Epithelial cell of prostate (primary cell): ENCODE measurements at regions not wholly inside any gene's neighbourhood (a gene's known extent, or its start where the extent isn't known, plus 50 kb on each side); places are given as distances from the start of the nearest gene placed in this dataset.
"Not testable (repeated sequence)": the region's sequence is repeated elsewhere in the genome, so short reads cannot be mapped to it uniquely, and the experiment has no call there.

Source experiments
- DNase-seq: peaks from one replicate; pipeline ENCODE4 v3.0.0-alpha.2; 2011; ENCODE audit warnings: low read depth, low spot score
- H3K27ac ChIP-seq: fragments of 450-650 bp; 2 replicates; pipeline ENCODE4 v1.5.1; 2017; ENCODE audit warnings: mild to moderate bottlenecking

DNA sequence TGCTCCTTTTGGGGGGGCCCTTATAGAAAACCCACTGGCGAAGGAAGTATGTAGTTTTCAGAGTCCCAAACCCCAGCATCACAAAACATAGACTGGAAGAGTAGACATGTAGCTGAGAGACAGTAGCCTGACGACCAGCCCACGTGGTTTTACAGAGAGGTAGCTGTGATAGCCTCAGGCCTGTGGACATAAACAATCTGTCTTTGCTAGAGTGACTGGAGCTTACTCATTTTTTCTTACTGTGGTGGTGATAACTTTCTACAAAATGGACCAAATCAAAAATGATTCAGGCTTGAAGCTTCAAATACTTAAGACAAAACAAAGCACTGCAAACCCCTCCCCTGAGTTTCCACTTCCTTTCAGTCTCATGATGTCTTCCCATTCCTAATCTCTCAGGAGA is 497.0 kb downstream of the RWDD3 start:
- peak; percentile 61 for DNase-seq
- H3K27ac ChIP-seq = peak overlapping the region; percentile 60

DNA sequence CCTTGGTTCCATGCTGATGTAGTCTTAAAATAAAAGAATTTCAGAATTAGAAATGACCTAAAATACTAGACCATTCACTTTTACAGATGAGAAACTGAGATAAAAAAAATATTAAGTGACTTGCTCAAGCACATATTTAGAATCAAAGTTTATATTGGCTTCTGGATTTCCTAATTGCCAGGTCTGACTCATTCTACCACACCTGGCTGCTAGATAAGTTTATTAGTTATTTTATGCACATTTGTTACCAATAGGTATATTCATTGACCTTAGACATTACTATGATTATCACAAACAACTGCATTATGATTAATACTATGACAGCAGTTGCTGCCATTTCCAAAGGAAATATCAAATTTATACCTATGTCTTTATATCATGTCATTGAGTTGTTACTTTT is 497.5 kb downstream of the RWDD3 start:
- DNase-seq = peak; percentile 10
- peak overlapping the region; percentile 60 for H3K27ac ChIP-seq

DNA sequence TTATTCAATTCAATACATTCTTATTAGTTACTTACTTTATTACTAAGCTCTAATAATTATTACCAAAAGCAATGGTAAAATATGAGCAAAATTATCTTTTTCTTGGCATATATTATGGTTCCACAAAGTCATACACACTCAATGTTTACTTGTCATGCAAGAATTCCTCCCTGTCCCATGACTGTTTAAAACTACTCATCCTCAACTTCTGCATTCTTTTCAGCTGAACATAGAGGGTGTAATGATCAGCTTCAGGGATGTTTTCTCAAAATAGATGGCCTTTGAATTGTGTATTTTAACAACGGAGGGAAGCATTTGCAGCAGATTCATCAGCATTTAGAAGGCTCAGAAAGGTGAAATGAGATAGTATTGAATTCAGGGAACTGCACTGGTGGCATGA is 499.0 kb downstream of the RWDD3 start:
- no peak overlapping the region for H3K27ac ChIP-seq
- no peak for DNase-seq

DNA sequence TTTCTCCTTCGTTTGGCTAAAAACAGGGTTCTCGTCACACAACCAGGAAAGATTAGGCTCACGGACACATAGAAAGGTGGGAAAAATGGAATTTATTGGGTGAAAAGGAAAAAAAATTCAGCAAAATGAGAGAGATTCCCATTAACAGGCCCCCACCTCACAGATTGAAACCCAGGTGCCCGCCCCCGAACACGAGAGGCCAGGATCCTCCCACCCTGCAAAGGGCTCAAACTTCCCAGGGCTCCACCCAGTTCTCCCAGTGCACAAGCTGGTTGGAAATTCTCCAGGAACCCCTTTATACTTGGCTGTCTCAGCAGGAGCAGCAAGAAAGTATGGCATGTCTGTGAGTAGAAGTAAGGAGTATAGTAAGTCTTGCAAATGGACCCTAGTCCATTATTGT is 499.7 kb downstream of the RWDD3 start:
- H3K27ac ChIP-seq = no peak overlapping the region
- no peak for DNase-seq

DNA sequence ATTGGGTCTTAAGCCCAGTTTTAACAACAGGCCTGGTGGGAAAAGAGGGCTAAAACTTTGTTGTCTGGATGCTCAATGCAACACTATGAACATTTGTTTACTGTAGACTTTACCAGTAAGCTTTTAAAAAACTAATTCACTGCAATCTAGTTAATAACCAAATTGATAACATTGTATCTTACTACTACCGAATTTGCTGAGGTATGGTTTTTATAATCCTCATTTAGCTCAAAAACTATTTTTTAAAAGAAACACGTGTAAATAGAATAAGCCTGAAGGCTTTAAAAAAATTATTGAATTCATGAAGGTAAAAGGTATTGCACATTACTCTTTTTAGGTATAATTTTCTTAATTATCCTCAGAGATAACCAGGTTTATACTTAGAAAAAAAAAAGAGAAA is 500.6 kb downstream of the RWDD3 start:
- DNase-seq = no peak
- no peak overlapping the region for H3K27ac ChIP-seq

DNA sequence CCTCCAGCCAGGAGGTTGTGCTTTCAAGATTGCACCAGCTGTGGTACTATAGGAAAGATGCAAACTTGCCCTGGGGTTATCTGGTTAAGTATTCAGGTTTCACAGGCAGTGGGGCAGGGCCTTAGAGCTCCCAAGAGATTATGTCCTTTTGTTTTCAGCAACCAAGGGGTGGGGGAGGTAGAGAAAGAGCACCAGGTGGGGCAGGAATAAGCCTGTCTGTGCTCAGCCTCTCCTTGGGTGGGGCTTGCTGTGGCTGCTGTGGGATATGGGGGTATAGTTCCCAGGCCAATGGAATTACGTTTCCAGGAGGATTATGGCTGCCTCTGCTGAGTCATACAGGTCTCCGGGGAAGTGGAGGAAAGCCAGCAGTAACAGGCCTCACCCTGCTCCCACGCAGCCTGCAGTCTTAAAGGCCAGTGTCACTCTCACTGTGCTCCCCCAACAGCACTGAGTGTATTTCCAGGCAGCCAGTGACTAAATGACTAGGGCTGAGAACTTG is 508.6 kb downstream of the RWDD3 start:
- peak overlapping the region; percentile 61 for H3K27ac ChIP-seq
- DNase-seq = peak; percentile 93

DNA sequence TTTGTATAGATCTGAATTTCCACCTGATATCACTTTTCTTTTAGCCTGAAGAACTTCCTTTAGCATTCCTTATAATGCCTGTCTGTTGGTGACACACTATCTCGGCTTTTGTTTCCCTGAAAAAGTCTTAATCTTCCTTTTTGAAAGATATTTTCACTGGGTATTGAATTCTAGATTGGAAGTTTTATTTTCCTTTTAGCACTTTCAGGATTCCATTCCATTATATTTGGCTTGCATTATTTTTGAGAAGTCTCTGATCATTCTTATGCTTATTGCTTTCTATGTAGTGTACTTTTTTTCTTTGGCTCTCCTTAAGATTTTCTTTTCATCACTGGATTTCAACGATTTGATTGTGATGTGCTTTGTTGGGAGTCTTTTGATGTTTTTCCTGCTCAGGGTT is 510.7 kb downstream of the RWDD3 start:
- H3K27ac ChIP-seq = no peak overlapping the region
- DNase-seq = no peak

DNA sequence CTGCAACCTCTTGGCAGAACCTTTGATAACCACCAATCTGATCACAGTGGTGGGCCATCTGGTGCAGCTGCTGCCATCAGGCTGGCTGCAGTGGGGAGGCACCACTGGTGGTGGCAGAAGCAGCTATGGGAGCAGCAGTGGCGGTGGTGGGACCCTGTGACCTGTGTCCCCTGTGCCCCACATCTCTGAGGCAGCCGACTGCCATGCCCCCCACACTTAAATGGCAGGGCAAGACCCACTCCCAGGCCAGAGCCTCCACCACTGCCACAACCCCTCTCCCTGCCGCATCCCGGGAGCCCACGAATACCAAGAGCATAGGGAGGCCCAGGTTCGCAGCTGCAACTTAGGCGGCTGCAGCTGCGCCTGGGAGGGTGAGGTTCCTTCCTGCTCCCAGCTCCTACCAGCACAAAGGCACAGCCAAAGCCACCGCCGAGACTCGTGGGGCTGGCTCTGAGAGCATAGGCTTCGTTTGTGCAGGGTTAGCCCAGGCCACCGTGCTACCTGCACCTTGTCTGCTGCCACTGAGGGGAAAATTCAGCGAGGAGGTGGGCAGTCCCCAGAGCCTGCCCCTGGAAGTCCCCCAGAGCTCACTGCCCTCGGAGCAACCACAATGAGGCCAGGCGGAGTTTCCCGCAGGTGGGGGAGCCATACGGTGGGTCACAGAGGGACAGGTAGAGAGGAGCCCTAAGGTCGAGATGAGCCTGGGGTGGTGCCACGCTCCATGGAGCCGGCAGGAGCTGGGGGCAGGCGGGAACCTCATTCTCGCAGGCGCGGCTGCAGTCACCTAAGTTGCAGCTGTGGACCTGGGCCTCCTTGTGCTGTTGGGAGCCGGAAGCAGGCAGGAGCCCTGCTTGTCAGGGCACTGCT is 518.7 kb downstream of the RWDD3 start:
- H3K27ac ChIP-seq = no peak overlapping the region
- no peak for DNase-seq

DNA sequence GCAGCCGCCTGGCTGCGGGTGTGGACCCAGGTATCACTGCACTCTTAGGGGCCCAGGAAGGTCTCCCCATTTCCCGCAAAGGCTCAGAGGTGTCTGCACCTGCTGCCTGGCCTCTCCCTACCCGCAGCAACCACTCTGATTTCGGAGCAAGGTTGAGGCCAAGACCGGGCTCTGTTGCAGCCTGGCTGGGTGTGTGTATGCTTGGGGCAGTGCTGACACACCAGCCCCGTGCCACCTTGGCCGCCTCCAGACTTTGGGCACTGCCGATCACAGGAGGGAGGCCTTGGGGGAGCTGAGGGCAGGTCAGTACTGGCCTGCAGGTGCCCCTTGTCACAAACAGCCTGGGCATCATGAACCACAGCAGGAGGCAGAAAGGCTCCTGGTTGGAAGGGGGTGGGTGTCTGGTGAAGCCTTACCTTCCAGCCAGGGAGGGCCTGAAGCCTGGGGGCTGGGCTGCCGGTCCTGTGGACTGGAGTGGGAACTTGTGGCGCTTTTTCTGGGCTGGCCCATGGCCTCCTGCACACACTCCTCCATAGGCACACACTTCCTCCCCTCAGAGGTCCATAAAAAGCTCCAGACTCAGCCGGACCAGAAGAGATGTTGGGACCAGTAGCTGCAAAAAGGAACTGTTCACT is 519.5 kb downstream of the RWDD3 start:
- H3K27ac ChIP-seq = no peak overlapping the region
- DNase-seq = no peak

DNA sequence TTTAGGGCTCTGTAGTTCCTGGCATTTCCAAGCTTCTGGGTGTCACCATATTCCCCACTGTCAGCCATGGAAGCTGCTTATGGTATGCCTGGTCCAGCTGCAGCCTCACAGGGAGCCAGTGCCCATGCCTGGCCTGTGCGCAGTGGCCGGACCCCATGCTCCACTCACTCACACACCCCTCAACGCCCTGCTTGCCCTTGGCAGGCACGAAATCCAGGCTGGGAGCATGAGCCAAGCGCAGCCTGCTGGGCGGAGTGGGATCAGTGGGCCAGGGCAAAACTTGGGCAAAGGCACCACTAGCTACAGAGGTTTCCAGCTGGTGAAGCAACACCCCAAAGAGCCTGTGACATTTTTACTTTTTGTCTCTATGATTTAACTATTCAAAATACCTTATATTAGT is 520.4 kb downstream of the RWDD3 start:
- no peak overlapping the region for H3K27ac ChIP-seq
- DNase-seq = no peak

DNA sequence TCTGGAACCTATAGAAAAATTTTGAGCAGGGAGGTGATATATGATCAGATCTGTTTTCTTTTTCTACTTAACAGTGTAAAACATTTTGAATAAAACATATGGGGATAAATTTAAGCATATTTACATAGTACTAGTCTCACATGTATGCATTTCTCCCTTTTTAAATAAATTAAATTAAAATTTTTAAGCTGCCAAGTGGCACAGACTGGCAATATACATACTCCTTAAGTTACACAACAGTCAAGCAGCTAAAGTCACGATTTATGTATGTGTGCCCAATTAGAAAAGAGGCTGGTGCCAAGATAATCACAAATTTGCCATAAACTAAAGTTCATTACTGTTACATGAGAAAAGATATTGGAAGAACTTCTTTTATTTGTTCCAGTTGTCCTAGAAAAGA is 532.0 kb downstream of the RWDD3 start:
- no peak for DNase-seq

DNA sequence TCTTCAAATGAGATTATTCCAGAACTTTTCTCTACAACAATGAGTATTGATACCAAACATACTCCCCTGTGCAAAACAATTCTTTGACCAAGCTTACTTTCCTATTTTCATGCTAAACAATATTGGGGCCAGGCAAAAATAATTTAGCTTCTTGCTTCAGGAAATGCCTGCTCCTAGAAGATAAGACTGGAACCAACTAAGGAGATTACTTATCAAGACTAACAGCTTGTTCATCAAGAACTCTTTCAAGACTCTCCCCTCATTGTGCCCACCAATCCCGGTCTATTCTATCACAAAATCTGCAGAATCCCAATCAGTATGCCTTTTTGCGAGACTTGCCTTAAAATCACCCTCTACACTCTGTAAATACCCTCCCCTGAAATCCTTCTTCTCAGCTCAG is 536.6 kb downstream of the RWDD3 start:
- H3K27ac ChIP-seq = no peak overlapping the region
- DNase-seq = no peak

More for the DNA sequence above, 532.0 kb downstream of the RWDD3 start:
- no peak overlapping the region for H3K27ac ChIP-seq

DNA sequence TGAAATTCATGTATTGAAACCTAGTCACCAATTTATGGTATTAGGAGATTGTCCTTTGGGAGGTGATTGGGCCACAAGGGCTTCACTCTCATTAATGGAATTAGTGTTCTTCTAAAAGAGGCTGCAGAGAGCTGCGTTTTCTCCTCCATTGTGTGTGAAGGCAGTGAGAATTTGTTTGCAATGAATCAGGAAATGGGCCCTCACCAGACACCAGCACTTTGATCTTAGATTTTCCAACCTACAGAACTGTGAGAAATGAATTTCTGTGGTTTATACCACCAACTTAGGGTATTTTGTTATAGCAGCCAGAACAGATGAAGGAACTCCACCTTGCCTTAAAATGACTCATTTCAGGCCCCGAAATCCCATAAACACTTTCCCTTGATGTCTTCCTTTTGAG is 544.2 kb downstream of the RWDD3 start:
- no peak for DNase-seq
- H3K27ac ChIP-seq = no peak overlapping the region

DNA sequence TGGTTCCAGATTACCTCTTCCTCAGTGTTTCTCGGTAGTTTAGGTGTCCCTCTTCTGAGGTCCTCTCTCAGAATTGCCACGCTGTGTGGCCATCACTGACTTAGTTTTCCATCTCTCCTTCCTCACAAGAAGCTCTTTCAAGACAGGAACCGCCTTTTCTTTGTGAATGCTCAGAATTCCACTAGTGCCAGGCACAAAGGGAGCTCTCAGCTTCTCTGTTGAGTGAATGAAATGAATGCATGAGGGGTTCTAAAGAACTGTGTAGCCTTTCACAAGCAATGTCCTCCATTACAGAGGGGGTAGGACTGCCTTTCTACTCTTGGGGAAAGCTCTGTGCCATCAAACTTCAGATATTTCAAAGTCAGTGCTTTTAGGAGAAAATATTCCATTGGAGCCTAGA is 546.8 kb downstream of the RWDD3 start:
- no peak for DNase-seq
- H3K27ac ChIP-seq = no peak overlapping the region

DNA sequence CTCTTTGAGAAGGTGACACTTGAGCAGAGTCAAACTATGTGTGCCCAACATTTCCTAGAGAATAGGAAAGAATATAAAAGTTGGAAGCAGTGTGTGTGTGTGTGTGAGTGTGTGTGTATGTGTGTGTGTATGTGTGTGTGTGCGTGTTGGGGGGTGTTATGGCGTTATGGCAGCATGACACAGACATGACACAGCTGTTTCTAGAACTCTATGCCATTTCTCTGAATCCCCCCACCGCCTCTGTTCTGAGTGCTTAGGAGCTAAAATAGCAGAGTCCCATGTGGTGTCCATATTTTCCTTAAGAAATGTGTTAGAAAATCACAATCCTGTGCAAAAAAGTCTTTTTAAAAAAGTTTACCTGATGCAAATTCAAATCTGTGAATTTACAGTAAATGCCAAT is 556.1 kb downstream of the RWDD3 start:
- DNase-seq = no peak
- H3K27ac ChIP-seq = no peak overlapping the region

DNA sequence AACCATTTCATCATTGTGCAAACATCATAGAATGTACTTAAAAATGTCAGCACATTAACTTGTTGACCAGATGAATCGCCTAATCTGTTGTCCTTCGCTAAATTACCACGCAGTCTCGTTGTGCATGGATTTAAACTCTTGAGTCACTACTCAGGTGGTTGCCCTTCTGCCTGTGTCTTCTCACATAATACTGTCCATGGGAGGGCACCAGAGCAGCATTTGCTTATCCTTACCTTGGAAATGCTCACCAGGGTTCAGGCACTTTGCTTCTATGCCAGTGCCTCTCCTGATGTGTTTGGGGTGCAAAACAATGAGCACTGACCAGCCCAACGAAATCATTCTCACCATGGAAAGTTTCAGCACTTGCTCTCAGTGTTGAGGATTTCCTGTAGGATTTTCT is 559.9 kb downstream of the RWDD3 start:
- H3K27ac ChIP-seq = no peak overlapping the region
- no peak for DNase-seq

DNA sequence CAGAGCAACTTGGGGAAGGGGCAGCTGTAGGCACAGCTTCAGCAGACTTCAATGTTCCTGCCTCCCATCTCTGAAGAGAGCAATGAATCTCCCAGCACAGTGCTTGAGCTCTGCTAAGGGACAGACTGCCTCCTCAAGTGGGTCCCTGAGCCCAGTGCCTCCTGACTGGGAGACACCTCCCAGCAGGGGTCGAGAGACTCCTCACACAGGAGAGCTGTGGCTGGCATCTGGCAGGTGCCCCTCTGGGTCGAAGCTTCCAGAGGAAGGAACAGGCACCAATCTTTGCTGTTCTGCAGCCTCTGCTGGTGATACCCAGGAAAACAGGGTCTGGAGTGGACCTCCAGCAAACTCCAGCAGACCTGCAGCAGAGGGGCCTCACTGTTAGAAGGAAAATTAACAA is 563.8 kb downstream of the RWDD3 start:
- H3K27ac ChIP-seq, DNase-seq: not testable (repeated sequence)

DNA sequence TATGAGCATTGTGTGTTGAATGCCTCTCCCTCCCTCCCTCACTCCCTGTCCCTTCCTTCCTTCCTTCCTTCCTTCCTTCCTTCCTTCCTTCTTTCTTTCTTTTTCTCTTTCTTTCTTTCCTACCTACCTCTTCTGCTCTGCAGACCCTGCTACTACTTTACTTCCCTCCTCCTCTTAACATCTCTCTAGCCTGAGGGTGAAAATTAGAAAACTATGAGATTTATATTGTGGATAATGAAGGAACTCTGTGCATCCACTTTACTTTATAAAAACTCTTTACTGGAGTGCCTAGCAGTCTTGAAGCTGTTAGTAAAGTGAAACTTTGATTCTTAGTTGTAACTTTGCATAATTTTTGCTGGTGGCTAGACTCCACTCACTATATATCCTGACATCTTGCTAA is 572.2 kb downstream of the RWDD3 start:
- no peak overlapping the region for H3K27ac ChIP-seq
- no peak for DNase-seq

DNA sequence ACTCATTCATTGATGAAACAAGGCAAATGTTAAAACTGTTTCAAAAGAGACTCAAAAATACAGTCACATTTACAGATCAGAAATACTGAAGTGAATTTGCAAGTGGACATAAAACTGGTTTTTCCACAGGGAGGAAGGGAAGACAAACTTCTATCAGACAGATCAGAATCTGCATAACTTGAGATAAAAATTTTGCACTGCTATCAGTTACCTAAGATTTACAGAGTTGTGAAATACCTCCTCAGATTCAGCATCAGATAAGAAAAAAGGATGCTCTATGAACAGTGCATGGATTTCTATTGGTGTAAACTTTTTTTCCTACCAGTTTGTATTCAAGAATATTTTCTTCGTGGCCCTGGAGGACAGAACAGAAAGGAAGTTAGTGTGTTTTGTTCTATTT is 575.4 kb downstream of the RWDD3 start:
- no peak for DNase-seq
- no peak overlapping the region for H3K27ac ChIP-seq

DNA sequence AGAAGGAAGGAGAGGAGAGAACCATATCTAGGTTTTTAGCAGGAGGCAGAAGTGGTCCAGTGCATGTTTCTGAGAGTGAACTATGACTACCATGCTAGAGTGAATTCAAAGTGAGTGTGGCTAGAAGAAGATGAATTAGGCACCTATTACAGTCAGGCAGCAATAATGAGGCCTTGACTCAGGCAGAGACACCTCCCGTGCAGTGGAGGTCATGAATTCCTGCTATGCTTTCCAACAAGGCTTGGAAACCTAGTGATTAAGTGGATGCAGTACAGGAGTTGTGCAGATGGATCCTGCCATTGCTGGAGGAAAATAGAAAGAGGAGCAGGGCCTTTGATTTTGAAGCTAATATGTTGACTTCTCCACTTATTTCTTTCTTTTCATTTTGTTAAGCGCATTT is 581.5 kb downstream of the RWDD3 start:
- no peak for DNase-seq
- no peak overlapping the region for H3K27ac ChIP-seq

DNA sequence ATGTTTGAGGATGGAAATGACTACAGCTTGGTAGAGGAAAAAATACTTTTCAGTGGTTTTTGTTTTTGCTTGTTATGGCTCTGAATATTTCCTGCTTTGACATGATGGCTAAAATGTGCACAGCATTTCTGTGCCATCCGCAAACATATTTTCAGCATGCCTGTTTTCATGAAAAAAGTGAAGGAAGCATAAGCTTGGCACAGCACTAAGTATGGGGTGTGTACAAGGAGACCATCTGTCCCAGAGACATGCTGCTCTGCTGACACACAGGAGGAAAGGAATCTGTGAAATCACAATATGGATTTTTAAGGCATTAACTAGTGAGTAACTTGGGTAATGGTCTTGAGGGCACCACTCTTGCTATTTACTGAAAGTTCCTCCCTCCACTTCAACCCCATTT is 595.5 kb downstream of the RWDD3 start:
- no peak overlapping the region for H3K27ac ChIP-seq
- DNase-seq = no peak

DNA sequence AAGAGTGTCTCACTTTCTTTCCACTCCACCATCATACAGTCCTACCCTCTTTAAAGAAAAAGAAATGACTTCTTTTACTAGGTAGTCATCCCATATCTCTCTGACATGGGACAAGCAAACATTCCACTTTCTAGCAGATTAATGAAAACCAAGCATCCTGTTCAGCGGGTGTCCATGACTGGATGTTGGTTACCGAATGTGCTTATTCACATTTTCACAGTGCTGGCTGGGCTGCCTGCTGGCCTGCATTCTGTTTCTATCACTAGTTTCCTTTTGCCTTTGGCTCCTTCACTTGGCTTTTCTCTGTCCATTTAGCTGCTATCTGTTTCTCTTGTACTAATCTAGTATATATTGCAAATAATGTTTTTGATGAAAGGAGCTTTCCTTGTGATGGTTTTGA is 598.4 kb downstream of the RWDD3 start:
- H3K27ac ChIP-seq = no peak overlapping the region
- DNase-seq = no peak
